ENCODE measurements at regions not wholly inside any gene's neighbourhood (a gene's known extent, or its start where the extent isn't known, plus 50 kb on each side); places are given as distances from the start of the nearest gene placed in this dataset.

GRCh38 chr13:65125236-65125635 lies 2104.9 kb downstream of the PCDH9 start (continued):
- TF ChIP-seq BCL3 (IDR thresholded peaks at IDR 0.05; ENCODE audit: borderline replicate concordance, insufficient read depth, low read depth, low read length, poor library complexity, severe bottlenecking), result no peak
- TF ChIP-seq MXI1 (IDR thresholded peaks at IDR 0.05; ENCODE audit: low read depth, low read length), result no peak
- no peak for TF ChIP-seq HDAC2 (IDR thresholded peaks at IDR 0.05)
- TF ChIP-seq GABPA (IDR thresholded peaks at IDR 0.05; ENCODE audit: low read depth), result no peak
- TF ChIP-seq SKIL (IDR thresholded peaks at IDR 0.05; ENCODE audit: low read depth, poor library complexity, severe bottlenecking), result no peak
- no peak for TF ChIP-seq PAX5 (IDR thresholded peaks at IDR 0.05; ENCODE audit: borderline replicate concordance, low read depth, low read length)
- no peak for TF ChIP-seq USF1 (IDR thresholded peaks at IDR 0.05; ENCODE audit: borderline replicate concordance, extremely low read length, insufficient read depth, low read depth, low read length)

GRCh38 chr13:65112531-65112941 lies 2117.6 kb downstream of the PCDH9 start:
- BruUV-seq (replicated peaks), result no TSS peak
- intact Hi-C loops (cut with micrococcal nuclease; ENCODE audit: unreplicated experiment) (no loop called here), in situ Hi-C loops (cut with MboI) (no loop called here)
- Histone ChIP-seq H3K4me3 (no peak overlapping the region), H3K36me3 (ENCODE audit: control insufficient read depth in 2 of 2, insufficient read depth in 2 of 2, low read length in 1 of 2) (no peaks in the 10 kb centered on the region), H2AFZ (ENCODE audit: control insufficient read depth, low read depth, low read length) (no peak overlapping the region), H3K9ac (ENCODE audit: control insufficient read depth, insufficient read depth, low read length) (no peak overlapping the region), H3K4me1 (ENCODE audit: control insufficient read depth, insufficient read depth, low read length) (no peaks in the 10 kb centered on the region), H3K27me3 (replicated peaks in 1 of 2; ENCODE audit: control insufficient read depth in 2 of 2, insufficient read depth in 2 of 2, low read length in 1 of 2) (no peaks in the 10 kb centered on the region), H3K9me3 (replicated peaks; ENCODE audit: control insufficient read depth, insufficient read depth, low read length) (no peaks in the 10 kb centered on the region), H3K4me2 (ENCODE audit: control insufficient read depth, insufficient read depth) (no peak overlapping the region), H3K79me2 (ENCODE audit: control insufficient read depth, insufficient read depth, low read length) (no peaks in the 10 kb centered on the region), H3K27ac (ENCODE audit: control insufficient read depth, insufficient read depth) (no peak overlapping the region), H4K20me1 (ENCODE audit: control insufficient read depth, insufficient read depth) (no peaks in the 10 kb centered on the region)
- no peak for ATAC-seq
- ChIA-PET RAD21 (ENCODE audit: unreplicated experiment) (no interaction called here), CTCF (no interaction called here), SMC1A (ENCODE audit: uncharacterized antibody, unreplicated experiment) (interaction anchor here (0.7 kb wide), 1 partner anchor 58 kb away, joined by 4 read pairs; no protein-coding TSS in a partner anchor), POLR2A (no interaction called here)
- FAIRE-seq, result no peak
- no peak for DNase-seq (ENCODE audit: low read depth, low spot score)
- WGBS (ENCODE audit: insufficient coverage, insufficient replicate concordance, low lambda C conversion rate, missing lambda C conversion rate), result 0% methylated on average over 3 of the region's 3 CpGs
- TF ChIP-seq TCF12 (IDR thresholded peaks at IDR 0.05; ENCODE audit: low read depth, low read length), result no peak
- TF ChIP-seq CREM (IDR thresholded peaks at IDR 0.05; ENCODE audit: low read depth), result no peak
- no peak for TF ChIP-seq TCF3 (IDR thresholded peaks at IDR 0.05; ENCODE audit: borderline replicate concordance, insufficient read depth, low read depth, low read length)
- no peak for TF ChIP-seq USF1 (IDR thresholded peaks at IDR 0.05; ENCODE audit: borderline replicate concordance, extremely low read length, insufficient read depth, low read depth, low read length)
- TF ChIP-seq ELK1 (IDR thresholded peaks at IDR 0.05; ENCODE audit: low read depth, low read length), result no peak
- no peak for TF ChIP-seq RAD21 (IDR thresholded peaks at IDR 0.05; ENCODE audit: insufficient read depth, low read depth, low read length)
- TF ChIP-seq IKZF2 (IDR thresholded peaks at IDR 0.05), result no peak
- TF ChIP-seq ZNF207 (IDR thresholded peaks at IDR 0.05; ENCODE audit: borderline replicate concordance), result no peak
- no peak for TF ChIP-seq ETV6 (conservative IDR thresholded peaks at IDR 0.05 in 1 of 2, IDR thresholded peaks at IDR 0.05 in 1 of 2; ENCODE audit: borderline replicate concordance in 1 of 2, low read depth in 1 of 2)
